CD4-positive, alpha-beta T cell treated with Interleukin-15 for 4 hours (primary cell): ENCODE measurements at regions not wholly inside any gene's neighbourhood (a gene's known extent, or its start where the extent isn't known, plus 50 kb on each side); places are given as distances from the start of the nearest gene placed in this dataset.

Source experiments
- DNase-seq: peaks from one replicate; pipeline ENCODE4 v3.0.0-alpha.2; 2020; ENCODE audit warnings: low spot score

GRCh38 chr11:10619131-10619680 is 50.7 kb upstream of the LYVE1 start:
- no peak for DNase-seq

- no peak for DNase-seq
Observed at GRCh38 chr11:10618490-10618889, 50.0 kb upstream of the LYVE1 start.
